HK-2 (cell line): ENCODE measurements at regions not wholly inside any gene's neighbourhood (a gene's known extent, or its start where the extent isn't known, plus 50 kb on each side); places are given as distances from the start of the nearest gene placed in this dataset.
"Not testable (repeated sequence)": the region's sequence is repeated elsewhere in the genome, so short reads cannot be mapped to it uniquely, and the experiment has no call there.

Experiments used
- DNase-seq: peaks from one replicate; pipeline ENCODE4 v3.0.0-alpha.2; 2018; ENCODE audit not compliant: unreplicated experiment

GRCh38 chr2:4139316-4139715, 435.9 kb downstream of the DCDC2C start:
- DNase-seq = no peak

DNA sequence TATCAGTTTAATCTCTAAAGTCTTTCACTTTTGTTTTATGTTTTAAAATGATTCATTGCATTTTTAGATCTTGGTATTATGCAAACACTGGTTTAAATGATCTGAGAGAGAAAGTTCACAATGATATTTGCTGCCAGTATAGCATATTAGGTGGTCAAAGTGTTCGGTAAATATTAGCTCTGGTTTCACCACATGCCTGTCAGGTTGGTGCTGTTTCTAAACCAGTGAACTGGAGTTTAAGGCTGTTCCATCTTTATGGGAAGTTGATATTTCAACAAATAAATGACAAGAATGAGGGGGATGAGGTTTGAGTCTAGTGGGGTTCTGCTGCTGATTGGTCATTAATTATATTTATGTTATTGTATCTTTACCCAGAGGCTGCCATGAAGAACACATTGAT, 436.4 kb downstream of the DCDC2C start:
- DNase-seq = no peak

- DNase-seq = no peak
Measured at GRCh38 chr2:4140281-4140970, 437.1 kb downstream of the DCDC2C start.

DNA sequence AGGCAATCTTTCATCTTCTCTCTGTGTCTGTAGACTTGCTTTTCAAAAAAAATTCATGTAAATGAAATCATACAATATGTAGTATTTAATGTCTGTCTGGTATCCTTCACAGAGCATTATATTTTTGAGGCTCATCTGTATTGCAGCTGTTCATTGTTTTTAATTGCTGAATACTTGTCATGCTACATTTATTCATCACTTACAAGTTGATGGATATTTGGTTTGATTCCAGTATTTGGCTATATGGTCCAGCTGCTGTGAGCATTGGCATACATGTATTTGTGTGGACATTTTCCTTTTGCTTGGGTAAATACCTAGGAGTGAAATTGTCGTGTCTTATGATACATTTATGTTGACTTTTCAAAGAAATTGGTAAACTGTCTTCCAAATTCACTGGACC, 441.4 kb downstream of the DCDC2C start:
- no peak for DNase-seq

DNA sequence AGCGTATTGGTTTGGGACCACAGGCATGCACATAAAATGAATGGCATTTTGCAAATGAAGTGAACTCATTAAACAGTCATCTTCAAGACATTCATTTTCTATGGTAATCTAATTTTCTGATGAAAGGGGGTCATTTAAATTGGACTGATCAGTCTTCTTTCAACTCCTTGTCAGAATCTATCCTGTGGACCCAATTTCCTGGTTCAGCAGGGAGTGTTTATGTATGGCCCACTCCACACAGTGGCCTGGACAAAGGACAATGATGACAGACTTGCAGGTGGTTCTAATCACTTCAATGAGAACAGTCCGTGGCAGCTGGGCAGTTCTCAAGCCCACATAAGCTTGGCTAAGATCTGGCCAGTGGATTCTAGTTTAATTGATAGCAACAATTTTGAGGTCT, 448.1 kb downstream of the DCDC2C start:
- no peak for DNase-seq

- DNase-seq = no peak
Measured at GRCh38 chr2:4152051-4152450, 448.7 kb downstream of the DCDC2C start.

GRCh38 chr2:4168834-4169233, 465.5 kb downstream of the DCDC2C start:
- no peak for DNase-seq

GRCh38 chr2:4174796-4175195, 471.4 kb downstream of the DCDC2C start:
- DNase-seq = no peak

- no peak for DNase-seq
Measured at GRCh38 chr2:4175343-4175742, 472.0 kb downstream of the DCDC2C start.

GRCh38 chr2:4180631-4181030, 477.3 kb downstream of the DCDC2C start:
- DNase-seq = no peak

DNA sequence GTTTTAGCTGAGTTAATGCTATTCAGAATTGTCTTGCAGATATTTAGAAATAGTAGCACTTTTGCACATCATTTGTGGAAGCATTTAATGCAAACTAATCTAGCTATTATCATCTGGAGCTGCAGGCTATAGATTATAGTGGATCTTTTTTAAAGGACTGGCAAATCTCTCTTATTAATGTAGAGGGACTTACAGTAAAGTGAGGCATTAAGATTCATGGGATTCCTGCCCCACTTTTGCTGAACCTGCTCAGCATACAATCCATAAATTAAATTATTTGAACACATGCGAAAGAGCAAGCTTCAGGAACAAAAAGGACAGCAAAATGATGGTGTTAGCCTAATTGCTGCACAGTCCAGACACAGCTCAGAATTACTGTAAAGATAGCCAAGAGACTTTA, 477.7 kb downstream of the DCDC2C start:
- no peak for DNase-seq

GRCh38 chr2:4188561-4188960, 485.2 kb downstream of the DCDC2C start:
- DNase-seq = no peak

DNA sequence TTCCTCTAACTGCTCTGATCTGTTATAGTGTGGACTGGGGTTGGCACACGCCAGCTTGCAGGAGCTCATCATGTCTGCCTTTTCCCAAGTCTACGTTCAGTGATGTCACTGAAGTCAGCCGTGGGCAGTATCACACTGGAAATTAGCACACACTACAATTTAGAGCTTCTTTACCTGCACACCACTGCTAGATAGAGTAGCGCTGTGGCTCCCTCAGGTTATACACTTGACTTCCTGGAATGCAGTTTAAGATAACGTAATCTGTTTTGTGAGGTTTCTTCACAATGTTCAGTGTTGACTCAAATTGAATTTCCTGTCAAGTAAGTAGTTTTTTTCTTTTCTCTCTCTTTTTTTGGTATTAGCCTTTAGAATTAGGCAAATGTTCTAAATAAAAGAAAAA, 487.2 kb downstream of the DCDC2C start:
- DNase-seq = no peak

DNA sequence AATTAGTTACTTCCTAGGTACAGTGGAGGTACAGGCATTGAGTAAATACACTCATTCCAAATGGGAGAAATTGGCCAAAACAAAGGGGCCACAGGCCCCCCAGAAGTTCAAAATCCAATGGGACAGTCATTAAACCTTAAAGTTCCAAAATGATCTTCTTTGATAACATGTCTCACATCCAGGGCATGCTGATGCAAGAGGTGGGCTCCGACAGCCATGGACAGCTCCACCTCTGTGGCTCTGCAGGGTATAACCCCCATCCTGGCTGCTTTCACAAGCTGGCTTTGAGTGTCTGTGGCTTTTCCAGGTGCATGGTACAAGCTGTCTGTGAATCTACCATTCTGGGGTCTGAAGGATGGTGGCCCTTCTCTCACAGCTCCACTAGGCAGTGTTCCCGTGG, 488.7 kb downstream of the DCDC2C start:
- no peak for DNase-seq

GRCh38 chr2:4214444-4215205, 511.2 kb downstream of the DCDC2C start:
- DNase-seq = no peak

GRCh38 chr2:4217737-4218136, 514.4 kb downstream of the DCDC2C start:
- no peak for DNase-seq

DNA sequence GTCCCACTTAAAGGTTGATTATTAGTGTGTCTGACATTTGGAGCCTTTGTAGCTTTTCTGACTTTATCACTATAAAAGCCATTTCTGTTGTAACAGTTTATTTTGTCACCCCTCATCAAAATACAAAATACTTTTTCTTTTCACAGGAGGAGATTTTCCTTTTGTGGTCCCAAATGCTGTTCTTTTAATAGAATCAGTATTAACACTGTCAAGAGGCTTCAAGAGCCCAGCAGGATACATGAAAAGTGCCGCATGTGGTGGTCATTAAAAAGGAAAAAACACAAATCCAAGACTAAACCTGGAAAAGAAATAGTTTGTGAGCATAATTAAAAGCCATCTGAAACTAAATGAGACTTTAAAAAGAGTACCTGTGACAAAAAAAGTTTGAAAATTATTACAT, 515.7 kb downstream of the DCDC2C start:
- DNase-seq = no peak

DNA sequence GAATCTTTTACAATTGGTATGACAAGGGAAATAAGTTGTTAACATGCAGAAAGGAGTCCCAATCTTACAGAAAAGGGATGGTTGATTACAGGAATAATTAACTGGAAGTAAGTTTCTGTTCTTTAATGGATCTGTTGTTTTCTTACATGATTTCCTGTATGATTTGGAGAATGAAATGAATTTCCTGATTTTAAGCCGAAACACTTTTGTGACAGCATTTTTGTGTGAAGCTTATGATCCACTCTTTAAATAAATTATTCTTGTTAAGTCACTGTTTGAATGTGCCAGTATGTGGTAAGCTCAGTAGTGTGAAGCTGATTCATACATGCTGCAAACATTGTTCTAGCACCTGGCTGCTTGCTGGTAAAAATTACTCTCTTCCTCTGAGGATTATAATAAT, 516.2 kb downstream of the DCDC2C start:
- no peak for DNase-seq

DNA sequence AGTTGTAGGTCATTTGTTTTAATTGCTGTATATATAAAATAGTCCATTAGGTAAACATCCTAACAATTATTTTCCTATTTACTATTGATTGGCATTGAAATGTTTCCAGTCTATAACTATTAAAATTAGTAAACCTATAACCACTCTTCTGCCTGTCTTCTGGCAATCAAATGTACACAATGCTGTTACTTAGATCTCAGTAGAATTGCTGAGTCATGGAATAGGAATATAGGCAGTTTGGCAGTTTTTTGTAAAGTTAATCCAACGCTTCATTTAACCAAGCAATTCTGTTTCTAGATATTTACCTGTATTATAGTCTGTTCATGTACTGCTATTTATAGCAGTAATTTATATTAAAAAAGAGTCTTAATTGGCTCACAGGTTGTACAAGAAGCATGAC, 518.1 kb downstream of the DCDC2C start:
- no peak for DNase-seq

DNA sequence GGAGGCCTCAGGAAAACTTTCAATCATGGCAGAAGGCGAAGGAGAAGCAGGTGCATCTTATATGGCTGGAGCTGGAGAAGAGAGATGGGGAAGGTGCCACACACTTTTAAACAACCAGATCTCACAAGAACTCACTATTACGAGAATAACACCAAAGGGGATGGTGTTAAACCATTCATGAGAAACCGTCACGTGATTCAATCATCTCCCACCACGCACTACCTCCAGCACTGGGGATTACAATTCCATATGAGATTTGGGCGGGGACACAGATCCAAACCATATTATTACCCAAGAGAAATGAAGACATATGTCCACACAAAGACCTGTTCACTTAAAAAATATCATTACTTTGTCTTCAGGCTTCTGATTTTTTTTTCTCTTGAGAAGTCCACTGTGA, 518.5 kb downstream of the DCDC2C start:
- no peak for DNase-seq

DNA sequence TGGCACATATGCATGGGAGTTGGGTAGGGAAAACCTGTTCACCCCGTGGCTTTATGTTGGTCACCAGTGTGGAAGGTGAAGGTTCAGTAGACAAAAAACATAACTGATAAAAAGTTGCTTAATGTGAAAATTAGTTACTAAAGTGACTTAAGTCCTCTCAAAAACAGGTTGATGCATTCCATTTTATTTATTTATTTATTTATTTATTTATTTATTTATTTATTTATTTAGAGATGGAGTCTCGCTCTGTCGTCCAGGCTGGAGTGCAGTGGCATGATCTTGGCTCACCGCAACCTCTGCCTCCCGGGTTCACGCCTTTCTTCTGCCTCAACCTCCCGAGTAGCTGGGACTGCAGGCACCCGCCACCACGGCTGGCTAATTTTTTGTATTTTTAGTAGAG, 541.0 kb downstream of the DCDC2C start:
- DNase-seq = not testable (repeated sequence)

- DNase-seq = no peak
Measured at GRCh38 chr2:4246364-4247131, 543.2 kb downstream of the DCDC2C start.

- no peak for DNase-seq
Measured at GRCh38 chr2:4247791-4248190, 544.4 kb downstream of the DCDC2C start.
